Mesothelial cell of epicardium (in vitro differentiated cells): ENCODE measurements at regions not wholly inside any gene's neighbourhood (a gene's known extent, or its start where the extent isn't known, plus 50 kb on each side); places are given as distances from the start of the nearest gene placed in this dataset.

Experiments
- DNase-seq, 2 experiments: peaks; one replicate each; pipeline ENCODE4 v3.0.0; 2021; ENCODE audit warnings: low spot score in 2 of 2; ENCODE audit not compliant: unreplicated experiment in 2 of 2
- H3K27ac Mint-ChIP-seq: 2 replicates; pipeline ENCODE4 v1.8.0; 2021; ENCODE audit warnings: mixed read lengths
- H3K27me3 Mint-ChIP-seq: 2 replicates; pipeline ENCODE4 v1.8.0; 2021; ENCODE audit warnings: low read depth, mixed read lengths
- H3K36me3 Mint-ChIP-seq: 2 replicates; pipeline ENCODE4 v1.8.0; 2021; ENCODE audit warnings: mixed read lengths
- H3K4me1 Mint-ChIP-seq: 2 replicates; pipeline ENCODE4 v1.8.0; 2021; ENCODE audit warnings: mixed read lengths
- H3K4me3 Mint-ChIP-seq: 2 replicates; pipeline ENCODE4 v1.8.0; 2021; ENCODE audit warnings: mild to moderate bottlenecking, moderate library complexity, mixed read lengths
- H3K9me3 Mint-ChIP-seq: 2 replicates; pipeline ENCODE4 v1.8.0; 2021; ENCODE audit warnings: mixed read lengths
- TF ChIP-seq, protein P1 (sequence below): fragments of 200-600 bp; sonication (generic); IDR thresholded peaks from one replicate; pipeline ENCODE4 v1.5.0; 2021; ENCODE audit warnings: antibody characterized with exemption; ENCODE audit not compliant: unreplicated experiment

GRCh38 chrX:129071390-129071789, 451.9 kb downstream of the SMARCA1 start:
- peak overlapping the region; percentile 44 for H3K27ac Mint-ChIP-seq
- TF ChIP-seq, protein P1, sequence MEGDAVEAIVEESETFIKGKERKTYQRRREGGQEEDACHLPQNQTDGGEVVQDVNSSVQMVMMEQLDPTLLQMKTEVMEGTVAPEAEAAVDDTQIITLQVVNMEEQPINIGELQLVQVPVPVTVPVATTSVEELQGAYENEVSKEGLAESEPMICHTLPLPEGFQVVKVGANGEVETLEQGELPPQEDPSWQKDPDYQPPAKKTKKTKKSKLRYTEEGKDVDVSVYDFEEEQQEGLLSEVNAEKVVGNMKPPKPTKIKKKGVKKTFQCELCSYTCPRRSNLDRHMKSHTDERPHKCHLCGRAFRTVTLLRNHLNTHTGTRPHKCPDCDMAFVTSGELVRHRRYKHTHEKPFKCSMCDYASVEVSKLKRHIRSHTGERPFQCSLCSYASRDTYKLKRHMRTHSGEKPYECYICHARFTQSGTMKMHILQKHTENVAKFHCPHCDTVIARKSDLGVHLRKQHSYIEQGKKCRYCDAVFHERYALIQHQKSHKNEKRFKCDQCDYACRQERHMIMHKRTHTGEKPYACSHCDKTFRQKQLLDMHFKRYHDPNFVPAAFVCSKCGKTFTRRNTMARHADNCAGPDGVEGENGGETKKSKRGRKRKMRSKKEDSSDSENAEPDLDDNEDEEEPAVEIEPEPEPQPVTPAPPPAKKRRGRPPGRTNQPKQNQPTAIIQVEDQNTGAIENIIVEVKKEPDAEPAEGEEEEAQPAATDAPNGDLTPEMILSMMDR = no peak
- DNase-seq = no peak
- peaks cover 6% of the 10 kb centered on the region for H3K4me1 Mint-ChIP-seq
- H3K36me3 Mint-ChIP-seq = no peaks in the 10 kb centered on the region
- H3K9me3 Mint-ChIP-seq = no peaks in the 10 kb centered on the region
- H3K4me3 Mint-ChIP-seq = no peak overlapping the region
- no peaks in the 10 kb centered on the region for H3K27me3 Mint-ChIP-seq

DNA sequence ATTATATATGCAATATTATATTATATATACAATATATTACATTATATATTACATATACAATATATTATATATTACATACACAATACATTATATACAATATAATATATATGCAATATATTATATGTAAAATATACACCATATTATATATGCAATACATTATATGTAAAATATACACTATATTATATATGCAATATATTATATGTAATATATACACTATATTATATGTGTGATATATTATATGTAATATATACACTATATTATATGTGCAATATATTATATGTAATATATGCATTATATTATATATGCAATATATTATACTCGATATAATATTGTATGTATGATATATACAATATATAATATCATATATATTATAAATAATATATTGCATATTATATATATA, 457.4 kb downstream of the SMARCA1 start:
- TF ChIP-seq, protein P1 = no peak
- Mint-ChIP-seq H3K27me3 (no peaks in the 10 kb centered on the region), H3K4me1 (no peaks in the 10 kb centered on the region), H3K4me3 (no peak overlapping the region), H3K36me3 (no peaks in the 10 kb centered on the region), H3K9me3 (peaks cover 4% of the 10 kb centered on the region), H3K27ac (no peak overlapping the region)
- DNase-seq = no peak

- TF ChIP-seq, protein P1 = no peak
- no peaks in the 10 kb centered on the region for H3K36me3 Mint-ChIP-seq
- no peak for DNase-seq
- no peaks in the 10 kb centered on the region for H3K4me1 Mint-ChIP-seq
- H3K4me3 Mint-ChIP-seq = no peak overlapping the region
- no peak overlapping the region for H3K27ac Mint-ChIP-seq
- no peaks in the 10 kb centered on the region for H3K27me3 Mint-ChIP-seq
- H3K9me3 Mint-ChIP-seq = peaks cover 4% of the 10 kb centered on the region
These were observed 464.9 kb downstream of the SMARCA1 start for GRCh38 chrX:129058405-129058804.

GRCh38 chrX:129043138-129043537, 480.2 kb downstream of the SMARCA1 start:
- H3K9me3 Mint-ChIP-seq = peaks cover 8% of the 10 kb centered on the region
- H3K27me3 Mint-ChIP-seq = no peaks in the 10 kb centered on the region
- no peak overlapping the region for H3K4me3 Mint-ChIP-seq
- TF ChIP-seq, protein P1 = no peak
- no peak for DNase-seq
- H3K36me3 Mint-ChIP-seq = peaks cover 3% of the 10 kb centered on the region
- no peaks in the 10 kb centered on the region for H3K4me1 Mint-ChIP-seq
- no peak overlapping the region for H3K27ac Mint-ChIP-seq

DNA sequence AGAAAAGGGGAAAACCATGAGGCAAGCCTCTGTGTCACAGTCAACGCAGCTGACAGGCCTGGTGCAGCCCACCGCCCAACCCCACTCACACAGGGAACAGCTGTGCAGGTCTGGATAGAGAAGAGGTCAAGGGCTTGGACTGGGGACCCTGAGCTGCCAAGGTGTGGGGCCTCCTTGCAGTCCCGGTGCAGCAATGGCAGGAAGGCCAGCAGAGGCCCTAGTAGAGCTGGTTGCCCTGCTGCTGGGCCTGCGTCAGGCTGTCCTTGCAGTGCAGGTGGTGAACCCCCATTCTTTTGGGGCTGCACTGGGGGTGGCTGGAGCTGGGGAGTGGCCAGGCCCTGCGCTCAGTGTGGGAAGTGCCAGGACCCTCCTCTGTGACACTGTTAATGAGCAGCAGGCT, 482.0 kb downstream of the SMARCA1 start:
- peaks cover 8% of the 10 kb centered on the region for H3K9me3 Mint-ChIP-seq
- H3K27me3 Mint-ChIP-seq = no peaks in the 10 kb centered on the region
- H3K4me1 Mint-ChIP-seq = no peaks in the 10 kb centered on the region
- TF ChIP-seq, protein P1 = no peak
- no peak overlapping the region for H3K4me3 Mint-ChIP-seq
- no peak overlapping the region for H3K27ac Mint-ChIP-seq
- no peak for DNase-seq
- H3K36me3 Mint-ChIP-seq = peaks cover 3% of the 10 kb centered on the region

GRCh38 chrX:129040124-129040523, 483.2 kb downstream of the SMARCA1 start:
- Mint-ChIP-seq H3K4me1 (no peaks in the 10 kb centered on the region), H3K4me3 (no peak overlapping the region), H3K27me3 (no peaks in the 10 kb centered on the region), H3K9me3 (peaks cover 4% of the 10 kb centered on the region), H3K27ac (no peak overlapping the region), H3K36me3 (peaks cover 3% of the 10 kb centered on the region)
- no peak for DNase-seq
- TF ChIP-seq, protein P1 = no peak
